NCI-H82 (cell line): ENCODE measurements at regions not wholly inside any gene's neighbourhood (a gene's known extent, or its start where the extent isn't known, plus 50 kb on each side); places are given as distances from the start of the nearest gene placed in this dataset.

Source experiments
- DNase-seq: peaks from one replicate; lab custom pipeline; 2025; lab: John Stamatoyannopoulos, UW

DNA sequence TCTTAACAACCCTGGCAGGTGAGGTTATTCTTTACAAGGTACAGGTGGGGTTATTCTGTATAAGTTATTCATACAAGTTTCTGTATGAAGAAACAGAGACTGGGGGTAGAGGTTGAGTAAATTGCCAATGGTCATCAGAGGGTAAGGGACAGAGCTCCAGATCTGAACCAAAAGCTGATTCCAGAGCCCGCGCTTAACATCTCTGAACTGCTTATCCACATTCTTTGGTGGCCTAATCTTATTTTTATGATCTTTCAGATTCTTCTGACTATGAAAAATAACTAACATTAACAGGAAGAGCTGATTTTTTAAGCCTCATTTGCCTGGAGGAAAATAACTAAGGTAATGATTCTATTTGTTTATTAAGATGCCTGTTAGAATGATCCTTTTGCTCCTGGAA lies 63.9 kb upstream of the BARHL2 start:
- no peak for DNase-seq

DNA sequence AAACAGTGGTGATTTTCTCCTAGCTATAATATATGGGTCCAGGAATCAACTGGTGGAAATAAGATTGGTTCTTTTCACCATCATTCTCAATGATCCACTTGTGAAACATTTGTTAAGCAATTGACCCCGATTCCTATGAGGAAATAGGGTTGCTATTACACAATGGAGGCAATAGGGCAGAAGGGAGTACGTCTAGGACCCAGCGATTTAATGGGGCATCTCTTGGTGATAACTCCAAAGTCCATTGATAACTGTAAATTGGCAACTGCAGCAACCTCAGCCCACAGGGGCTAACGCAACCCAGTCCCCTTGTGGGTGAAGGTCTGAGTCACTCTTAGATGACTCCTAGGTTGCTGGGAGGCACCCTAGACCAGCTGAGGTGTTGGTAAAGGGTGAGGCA lies 62.5 kb upstream of the BARHL2 start:
- no peak for DNase-seq

DNA sequence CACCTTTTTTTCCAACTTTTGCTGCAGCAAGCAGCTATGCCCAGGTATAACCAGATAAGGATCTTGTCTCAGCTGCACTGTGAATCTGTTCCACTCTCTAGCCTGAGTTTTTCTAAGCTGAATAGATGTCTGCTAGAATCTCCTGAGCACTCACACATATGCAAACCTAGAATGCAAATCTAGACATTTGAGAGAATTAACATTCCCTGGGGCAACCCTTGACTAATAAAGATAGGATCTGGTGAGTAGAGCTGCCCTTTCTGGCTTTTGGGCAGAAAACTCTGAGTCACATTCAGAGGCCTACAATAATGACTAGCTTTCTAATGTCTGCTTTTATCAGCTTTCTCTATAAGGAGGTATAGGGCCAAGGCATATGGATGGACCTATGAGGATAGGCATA lies 61.4 kb upstream of the BARHL2 start:
- DNase-seq: no peak

GRCh38 chr1:90773812-90774211 lies 56.7 kb upstream of the BARHL2 start:
- DNase-seq: peak; percentile 18

GRCh38 chr1:90768826-90769225 lies 51.7 kb upstream of the BARHL2 start:
- DNase-seq: no peak

- no peak for DNase-seq
Observed at GRCh38 chr1:90768098-90768497, 51.0 kb upstream of the BARHL2 start.
